A673 (cell line): ENCODE measurements at regions not wholly inside any gene's neighbourhood (a gene's known extent, or its start where the extent isn't known, plus 50 kb on each side); places are given as distances from the start of the nearest gene placed in this dataset.

Source experiments
- EZH2 ChIP-seq: fragments of 200-600 bp; sonication (generic); IDR thresholded peaks from 2 replicates; pipeline ENCODE4 v1.6.1; 2017; ENCODE audit warnings: borderline replicate concordance, low read depth, mild to moderate bottlenecking, mixed read lengths, antibody characterized with exemption, low read length; ENCODE audit not compliant: poor library complexity, severe bottlenecking
- TF ChIP-seq, protein P1 (sequence below): fragments of 300-800, 200-600 bp; sonication (generic); conservative IDR thresholded peaks from 2 replicates; pipeline ENCODE4 v1.5.1; 2017; ENCODE audit warnings: low read depth, mild to moderate bottlenecking, antibody characterized with exemption, low read length, moderate library complexity, mixed read lengths

DNA sequence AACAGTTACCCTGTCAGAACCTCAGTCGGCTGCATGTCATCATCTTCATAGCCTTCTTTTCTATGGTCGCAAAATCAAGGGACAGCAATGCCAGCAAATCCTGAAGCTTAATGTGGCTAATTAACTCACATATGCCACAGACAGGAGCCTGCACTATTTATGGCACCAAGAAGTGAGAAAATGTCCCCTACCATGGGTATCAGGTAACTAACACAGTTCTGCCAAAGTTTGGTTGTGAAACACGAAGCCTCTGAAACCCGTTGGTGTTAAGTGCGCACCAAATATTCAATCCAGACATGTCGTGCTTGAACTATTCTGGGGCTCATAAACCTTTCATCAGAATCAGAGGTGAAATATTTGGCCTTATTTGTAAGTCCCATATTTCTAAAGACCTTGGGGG is 63.3 kb downstream of the EVX1 start:
- TF ChIP-seq, protein P1, sequence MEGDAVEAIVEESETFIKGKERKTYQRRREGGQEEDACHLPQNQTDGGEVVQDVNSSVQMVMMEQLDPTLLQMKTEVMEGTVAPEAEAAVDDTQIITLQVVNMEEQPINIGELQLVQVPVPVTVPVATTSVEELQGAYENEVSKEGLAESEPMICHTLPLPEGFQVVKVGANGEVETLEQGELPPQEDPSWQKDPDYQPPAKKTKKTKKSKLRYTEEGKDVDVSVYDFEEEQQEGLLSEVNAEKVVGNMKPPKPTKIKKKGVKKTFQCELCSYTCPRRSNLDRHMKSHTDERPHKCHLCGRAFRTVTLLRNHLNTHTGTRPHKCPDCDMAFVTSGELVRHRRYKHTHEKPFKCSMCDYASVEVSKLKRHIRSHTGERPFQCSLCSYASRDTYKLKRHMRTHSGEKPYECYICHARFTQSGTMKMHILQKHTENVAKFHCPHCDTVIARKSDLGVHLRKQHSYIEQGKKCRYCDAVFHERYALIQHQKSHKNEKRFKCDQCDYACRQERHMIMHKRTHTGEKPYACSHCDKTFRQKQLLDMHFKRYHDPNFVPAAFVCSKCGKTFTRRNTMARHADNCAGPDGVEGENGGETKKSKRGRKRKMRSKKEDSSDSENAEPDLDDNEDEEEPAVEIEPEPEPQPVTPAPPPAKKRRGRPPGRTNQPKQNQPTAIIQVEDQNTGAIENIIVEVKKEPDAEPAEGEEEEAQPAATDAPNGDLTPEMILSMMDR, result no peak
- no peak for TF ChIP-seq EZH2
